Activated naive CD4-positive, alpha-beta T cell treated with anti-CD3 and anti-CD28 coated beads for 36 hours (primary cell): ENCODE measurements at regions not wholly inside any gene's neighbourhood (a gene's known extent, or its start where the extent isn't known, plus 50 kb on each side); places are given as distances from the start of the nearest gene placed in this dataset.

ENCODE experiments used
- CTCF ChIA-PET: fragments of 350-600 bp; sonication (Branson Sonifier 250); formaldehyde crosslinking; loops from one replicate; lab custom pipeline; 2021; ENCODE audit warnings: antibody characterized with exemption; lab: Charles Lee
- DNase-seq: peaks from one replicate; pipeline ENCODE4 v3.0.0-alpha.2; 2020
- H3K27ac Mint-ChIP-seq: one replicate; pipeline ENCODE4 v1.8.0; 2021; ENCODE audit warnings: mild to moderate bottlenecking, mixed read lengths
- H3K27me3 Mint-ChIP-seq: one replicate; pipeline ENCODE4 v1.8.0; 2021; ENCODE audit warnings: low read depth, mixed read lengths
- H3K36me3 Mint-ChIP-seq: one replicate; pipeline ENCODE4 v1.8.0; 2021; ENCODE audit warnings: low read depth, mixed read lengths
- H3K4me1 Mint-ChIP-seq: one replicate; pipeline ENCODE4 v1.8.0; 2021; ENCODE audit warnings: low read depth, mixed read lengths
- H3K4me3 Mint-ChIP-seq: one replicate; pipeline ENCODE4 v1.8.0; 2021; ENCODE audit warnings: mild to moderate bottlenecking, moderate library complexity, mixed read lengths
- H3K9me3 Mint-ChIP-seq: one replicate; pipeline ENCODE4 v1.8.0; 2021; ENCODE audit warnings: mixed read lengths
- intact Hi-C: fragments of 100-400 bp; cut with micrococcal nuclease; formaldehyde crosslinking; loops from one replicate; pipeline ENCODE4 v1.15.1; 2023

DNA sequence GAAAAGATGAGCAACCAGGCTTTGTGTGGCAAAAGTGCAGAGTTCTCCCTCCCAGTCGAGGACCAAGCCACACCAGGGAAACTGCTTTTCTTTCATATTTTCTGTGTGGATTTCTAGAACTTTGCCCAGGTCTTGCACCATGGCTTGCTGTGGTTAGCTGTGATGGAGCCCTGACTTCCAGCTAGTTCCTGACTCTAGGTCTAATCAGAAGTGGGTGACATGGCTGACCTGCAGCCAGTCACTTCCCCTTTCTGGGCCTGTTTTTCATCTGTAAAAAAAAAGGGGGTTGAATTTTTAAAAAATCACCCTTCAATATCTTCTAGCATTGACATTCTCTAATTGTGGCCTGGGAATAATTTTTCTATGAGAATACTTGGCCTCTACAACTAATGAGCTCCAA, 491.2 kb upstream of the USP24 start:
- CTCF ChIA-PET, result no interaction called here
- no peak overlapping the region for H3K27ac Mint-ChIP-seq

DNA sequence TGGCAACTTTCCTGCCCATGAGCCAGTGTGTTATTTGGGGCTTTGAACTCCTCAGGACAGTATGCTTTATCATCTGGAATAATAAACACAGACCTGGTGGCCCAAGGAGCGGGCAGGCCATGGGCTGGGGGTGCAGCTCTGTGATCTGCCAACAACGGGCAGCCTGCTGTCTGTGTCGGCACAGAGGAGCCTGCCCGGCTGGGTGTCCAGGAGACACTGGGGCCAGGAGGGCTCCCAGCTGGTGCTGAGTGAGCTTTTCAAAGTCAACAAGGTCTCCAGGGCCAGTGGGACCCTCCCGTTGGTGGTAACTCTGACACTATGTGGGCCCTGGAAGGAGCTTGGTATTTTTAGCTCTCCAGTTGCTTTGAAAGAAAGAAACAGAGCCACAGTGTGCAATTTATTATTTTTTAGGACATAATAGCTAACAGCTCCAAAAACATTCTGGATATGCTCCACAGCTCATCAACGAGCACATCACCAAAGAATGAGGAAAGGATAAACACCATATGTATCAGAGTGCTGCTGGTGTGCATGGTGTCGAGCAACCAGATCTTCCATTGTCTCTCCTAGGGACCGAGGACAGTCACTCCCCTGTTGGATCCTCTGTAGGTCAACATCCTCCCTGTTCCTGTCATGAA, 488.7 kb upstream of the USP24 start:
- CTCF ChIA-PET, result no interaction called here
- intact Hi-C loops, result no loop called here
- Mint-ChIP-seq H3K9me3 (no peaks in the 10 kb centered on the region), H3K27me3 (no peaks in the 10 kb centered on the region), H3K36me3 (no peaks in the 10 kb centered on the region), H3K4me1 (no peaks in the 10 kb centered on the region), H3K27ac (no peak overlapping the region), H3K4me3 (no peak overlapping the region)
- DNase-seq, result no peak

More for the DNA sequence above, 491.2 kb upstream of the USP24 start:
- Mint-ChIP-seq H3K4me3 (no peak overlapping the region), H3K27me3 (no peaks in the 10 kb centered on the region), H3K9me3 (no peaks in the 10 kb centered on the region), H3K36me3 (no peaks in the 10 kb centered on the region), H3K4me1 (no peaks in the 10 kb centered on the region)
- intact Hi-C loops, result no loop called here
- no peak for DNase-seq

DNA sequence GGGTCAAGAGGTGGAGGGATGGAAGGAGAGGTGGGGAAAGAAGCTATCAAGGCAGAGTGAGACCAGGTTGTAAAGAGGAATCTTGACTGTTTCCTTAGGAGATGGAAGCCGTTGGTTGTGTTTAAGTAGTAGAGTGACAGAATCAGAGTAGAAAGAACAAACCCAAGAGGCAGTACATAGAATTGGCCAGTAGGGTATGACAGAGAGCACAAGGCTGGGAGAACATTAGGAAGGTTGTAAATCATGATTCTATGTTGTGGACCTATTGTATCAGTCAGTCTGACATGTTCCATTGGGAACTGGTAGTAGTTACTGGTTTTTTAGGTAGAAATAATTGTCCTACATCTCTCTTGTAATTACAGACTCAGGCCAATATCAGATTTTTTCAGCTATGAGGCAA, 486.9 kb upstream of the USP24 start:
- H3K4me1 Mint-ChIP-seq, result no peaks in the 10 kb centered on the region
- CTCF ChIA-PET, result interaction anchor here (0.5 to 1.0 kb wide), 2 partner anchors 11 to 117 kb away, joined by 4 read pairs; no protein-coding TSS in a partner anchor
- H3K36me3 Mint-ChIP-seq, result no peaks in the 10 kb centered on the region
- DNase-seq, result no peak
- H3K9me3 Mint-ChIP-seq, result no peaks in the 10 kb centered on the region
- no peaks in the 10 kb centered on the region for H3K27me3 Mint-ChIP-seq
- H3K4me3 Mint-ChIP-seq, result no peak overlapping the region
- intact Hi-C loops, result no loop called here
- H3K27ac Mint-ChIP-seq, result no peak overlapping the region

DNA sequence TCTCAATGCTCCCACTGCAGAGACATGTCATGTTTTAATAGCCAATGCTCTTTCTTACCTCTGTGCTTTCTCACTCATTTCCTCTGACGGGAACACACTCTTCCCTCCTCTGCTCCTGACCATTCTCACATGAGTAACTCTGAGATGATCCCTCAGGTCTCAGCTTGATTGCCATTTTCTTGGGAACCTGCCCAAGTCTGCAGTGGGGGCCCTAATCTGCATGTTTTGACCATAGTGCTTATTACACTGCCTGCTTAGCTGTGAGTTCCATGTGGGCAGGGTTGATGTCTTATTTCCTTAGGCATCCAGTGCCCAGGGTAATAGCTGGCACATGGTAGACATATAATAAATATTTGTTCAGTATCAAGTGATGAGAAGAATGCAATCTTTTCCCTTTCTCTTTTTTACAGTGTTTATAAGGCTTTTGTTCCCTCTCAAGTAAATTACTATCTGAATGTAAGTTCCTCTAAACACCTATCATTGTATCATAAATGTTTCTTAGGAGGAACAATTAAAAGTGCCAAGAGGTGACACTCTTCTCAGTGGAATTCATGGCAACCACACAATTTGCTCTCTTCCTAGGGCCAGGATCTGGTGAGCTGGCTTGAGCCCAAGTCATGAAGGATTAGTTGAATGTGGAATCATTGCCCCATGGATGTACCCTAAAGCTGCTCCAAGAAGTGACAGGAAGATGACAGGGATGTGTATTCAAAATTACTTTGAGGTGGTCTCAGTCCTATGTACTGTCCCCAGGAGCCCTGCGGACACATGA, 485.4 kb upstream of the USP24 start:
- intact Hi-C loops, result no loop called here
- no peaks in the 10 kb centered on the region for H3K9me3 Mint-ChIP-seq
- H3K36me3 Mint-ChIP-seq, result no peaks in the 10 kb centered on the region
- H3K4me3 Mint-ChIP-seq, result no peak overlapping the region
- DNase-seq, result no peak
- H3K4me1 Mint-ChIP-seq, result no peaks in the 10 kb centered on the region
- H3K27me3 Mint-ChIP-seq, result no peaks in the 10 kb centered on the region
- CTCF ChIA-PET, result no interaction called here
- no peak overlapping the region for H3K27ac Mint-ChIP-seq

DNA sequence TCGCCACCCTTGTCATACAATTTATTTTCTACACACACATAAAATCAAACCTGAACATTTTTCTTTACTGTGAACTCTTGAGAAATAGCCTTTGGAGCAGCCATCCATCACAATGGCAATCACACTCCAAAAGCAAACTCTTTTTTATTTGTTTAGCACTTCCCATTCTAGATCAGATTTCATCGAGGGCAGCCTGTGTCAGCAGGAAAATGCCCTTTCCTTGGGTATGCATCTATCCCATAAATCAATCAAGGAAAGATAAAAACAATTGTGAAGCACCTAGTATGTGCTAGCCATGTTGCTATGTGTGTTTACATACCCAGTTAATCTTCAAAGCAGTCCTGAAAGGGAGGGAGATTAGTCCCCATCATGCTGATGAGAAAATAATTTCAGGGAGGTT, 484.1 kb upstream of the USP24 start:
- DNase-seq, result no peak
- H3K9me3 Mint-ChIP-seq, result no peaks in the 10 kb centered on the region
- intact Hi-C loops, result no loop called here
- H3K36me3 Mint-ChIP-seq, result no peaks in the 10 kb centered on the region
- H3K27ac Mint-ChIP-seq, result no peak overlapping the region
- CTCF ChIA-PET, result no interaction called here
- no peak overlapping the region for H3K4me3 Mint-ChIP-seq
- H3K4me1 Mint-ChIP-seq, result no peaks in the 10 kb centered on the region
- H3K27me3 Mint-ChIP-seq, result no peaks in the 10 kb centered on the region

DNA sequence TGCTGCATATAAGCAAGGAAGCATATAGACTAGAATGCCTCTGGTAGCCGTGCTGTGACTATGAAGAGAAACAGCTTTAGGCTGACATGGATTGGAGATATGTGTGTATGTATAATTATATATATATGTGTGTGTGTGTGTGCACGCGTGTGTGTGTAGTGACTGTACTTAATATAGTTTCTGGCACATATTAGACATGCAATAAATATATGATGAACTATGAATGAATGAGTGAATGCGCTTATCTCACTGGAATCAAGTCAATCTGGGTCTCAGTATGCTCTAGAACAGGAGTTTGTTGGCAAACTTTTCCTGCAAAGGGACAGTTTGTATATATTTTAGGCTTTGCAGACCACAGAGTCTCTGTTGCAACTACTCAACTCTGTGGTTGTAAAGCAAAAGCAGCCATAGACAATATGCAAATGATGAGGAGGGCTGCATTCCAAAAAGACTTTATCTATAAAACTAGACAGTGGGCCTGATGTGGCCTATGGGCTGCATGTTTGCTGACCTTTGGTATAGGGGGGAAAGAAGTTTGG, 482.9 kb upstream of the USP24 start:
- H3K27ac Mint-ChIP-seq, result no peak overlapping the region
- intact Hi-C loops, result no loop called here
- no peaks in the 10 kb centered on the region for H3K9me3 Mint-ChIP-seq
- DNase-seq, result no peak
- CTCF ChIA-PET, result no interaction called here
- no peaks in the 10 kb centered on the region for H3K36me3 Mint-ChIP-seq
- H3K4me3 Mint-ChIP-seq, result no peak overlapping the region
- no peaks in the 10 kb centered on the region for H3K4me1 Mint-ChIP-seq
- no peaks in the 10 kb centered on the region for H3K27me3 Mint-ChIP-seq

DNA sequence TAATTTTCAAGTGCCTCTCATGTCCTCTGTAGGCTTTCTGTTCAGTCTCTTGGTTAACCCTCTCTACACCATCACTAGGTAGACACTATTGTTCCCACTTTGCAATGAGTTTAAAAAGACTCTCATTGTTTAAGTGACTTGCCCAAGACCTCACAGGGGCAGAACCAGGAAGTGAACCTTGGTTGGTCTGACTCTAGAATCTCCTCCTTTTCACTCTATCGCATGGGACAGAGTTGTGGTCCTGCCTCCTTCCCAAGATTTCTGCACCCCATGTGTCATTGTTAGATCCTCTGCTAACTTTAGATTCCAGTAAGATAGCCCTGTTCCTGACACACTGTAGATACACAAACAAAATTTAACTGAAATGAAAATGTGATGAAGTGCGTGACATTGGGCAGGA, 481.7 kb upstream of the USP24 start:
- no peak for DNase-seq
- H3K4me1 Mint-ChIP-seq, result no peaks in the 10 kb centered on the region
- CTCF ChIA-PET, result interaction anchor here (0.6 to 1.0 kb wide), 2 partner anchors 21 to 45 kb away, joined by 3 read pairs; no protein-coding TSS in a partner anchor
- intact Hi-C loops, result no loop called here
- no peak overlapping the region for H3K27ac Mint-ChIP-seq
- H3K27me3 Mint-ChIP-seq, result peaks cover 7% of the 10 kb centered on the region
- H3K4me3 Mint-ChIP-seq, result no peak overlapping the region
- no peaks in the 10 kb centered on the region for H3K9me3 Mint-ChIP-seq
- H3K36me3 Mint-ChIP-seq, result no peaks in the 10 kb centered on the region

DNA sequence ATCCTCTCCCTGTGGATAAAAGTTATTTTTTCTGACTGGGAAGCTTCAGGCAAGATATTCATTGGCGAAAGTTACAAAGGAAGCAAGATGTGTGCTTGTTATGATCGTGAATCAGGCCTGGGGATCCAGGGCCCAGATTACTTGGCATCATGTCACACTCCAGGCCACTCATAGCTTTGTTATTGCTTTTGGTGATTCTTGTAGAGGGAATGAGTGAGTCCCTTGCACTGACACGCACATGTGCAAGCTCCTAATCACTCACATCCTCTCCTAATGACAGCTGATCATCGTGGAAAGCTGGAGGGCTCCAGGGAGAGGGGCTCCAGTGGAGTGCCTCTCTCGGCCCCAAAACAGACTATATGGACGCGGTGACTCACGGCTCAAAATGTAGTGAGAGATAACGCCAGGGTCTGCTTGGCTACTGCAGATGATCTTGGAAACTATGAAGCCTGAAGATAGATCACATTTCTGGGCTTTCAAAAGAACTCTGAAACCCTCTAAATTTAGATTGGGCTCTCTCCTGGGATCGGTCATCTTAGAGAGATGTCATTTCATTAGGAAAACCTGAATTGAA, 481.1 kb upstream of the USP24 start:
- CTCF ChIA-PET, result interaction anchor here (0.6 to 1.0 kb wide), 2 partner anchors 21 to 45 kb away, joined by 3 read pairs; no protein-coding TSS in a partner anchor
- no peaks in the 10 kb centered on the region for H3K36me3 Mint-ChIP-seq
- H3K27me3 Mint-ChIP-seq, result peaks cover 7% of the 10 kb centered on the region
- H3K27ac Mint-ChIP-seq, result no peak overlapping the region
- no peaks in the 10 kb centered on the region for H3K4me1 Mint-ChIP-seq
- no peak for DNase-seq
- H3K4me3 Mint-ChIP-seq, result no peak overlapping the region
- no peaks in the 10 kb centered on the region for H3K9me3 Mint-ChIP-seq
- intact Hi-C loops, result no loop called here

DNA sequence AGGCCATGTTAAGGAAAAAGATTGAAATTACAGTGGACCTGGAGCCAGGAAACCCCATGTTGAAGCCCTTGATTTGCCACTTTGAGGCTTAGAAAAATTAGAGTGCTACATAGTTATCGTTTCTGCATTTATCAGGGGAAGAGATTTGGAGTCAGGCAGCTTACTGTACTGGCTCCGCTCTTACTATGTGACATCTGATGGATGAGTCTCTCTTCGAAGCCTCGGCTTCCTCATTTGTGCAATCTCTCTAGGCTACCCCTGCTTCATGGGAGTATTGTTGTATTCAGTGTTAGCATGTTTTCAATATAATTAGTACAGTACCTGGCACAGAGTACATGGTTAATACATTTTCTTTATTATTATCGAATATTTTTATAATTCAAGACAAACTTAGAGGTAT, 480.4 kb upstream of the USP24 start:
- CTCF ChIA-PET, result interaction anchor here (1.0 kb wide), 1 partner anchor 22 kb away, joined by 3 read pairs; no protein-coding TSS in a partner anchor
- intact Hi-C loops, result no loop called here
- H3K4me1 Mint-ChIP-seq, result no peaks in the 10 kb centered on the region
- H3K36me3 Mint-ChIP-seq, result no peaks in the 10 kb centered on the region
- no peaks in the 10 kb centered on the region for H3K9me3 Mint-ChIP-seq
- H3K4me3 Mint-ChIP-seq, result no peak overlapping the region
- H3K27me3 Mint-ChIP-seq, result peaks cover 7% of the 10 kb centered on the region
- no peak for DNase-seq
- no peak overlapping the region for H3K27ac Mint-ChIP-seq

DNA sequence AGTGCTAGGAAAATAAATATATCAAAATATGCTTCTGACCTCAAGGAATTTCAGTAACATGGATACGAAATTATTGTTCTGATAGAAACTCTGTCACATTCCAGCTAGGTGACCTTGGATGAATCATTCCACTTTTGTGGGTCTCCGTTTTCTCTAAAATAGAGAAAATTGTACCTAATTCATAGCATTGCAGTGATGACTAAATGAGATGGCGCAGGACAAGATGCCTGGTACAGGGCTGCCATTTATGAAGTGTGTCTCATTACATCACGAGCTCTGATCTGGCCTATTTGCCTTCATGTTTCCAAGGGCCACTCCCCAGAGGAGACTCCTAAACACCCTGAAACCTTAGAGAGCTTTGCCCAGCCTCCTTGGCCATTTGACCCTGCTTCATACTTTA, 480.0 kb upstream of the USP24 start:
- no peak overlapping the region for H3K27ac Mint-ChIP-seq
- DNase-seq, result no peak
- no peaks in the 10 kb centered on the region for H3K36me3 Mint-ChIP-seq
- H3K4me3 Mint-ChIP-seq, result no peak overlapping the region
- no peaks in the 10 kb centered on the region for H3K4me1 Mint-ChIP-seq
- intact Hi-C loops, result no loop called here
- H3K9me3 Mint-ChIP-seq, result no peaks in the 10 kb centered on the region
- CTCF ChIA-PET, result no interaction called here
- peaks cover 7% of the 10 kb centered on the region for H3K27me3 Mint-ChIP-seq

DNA sequence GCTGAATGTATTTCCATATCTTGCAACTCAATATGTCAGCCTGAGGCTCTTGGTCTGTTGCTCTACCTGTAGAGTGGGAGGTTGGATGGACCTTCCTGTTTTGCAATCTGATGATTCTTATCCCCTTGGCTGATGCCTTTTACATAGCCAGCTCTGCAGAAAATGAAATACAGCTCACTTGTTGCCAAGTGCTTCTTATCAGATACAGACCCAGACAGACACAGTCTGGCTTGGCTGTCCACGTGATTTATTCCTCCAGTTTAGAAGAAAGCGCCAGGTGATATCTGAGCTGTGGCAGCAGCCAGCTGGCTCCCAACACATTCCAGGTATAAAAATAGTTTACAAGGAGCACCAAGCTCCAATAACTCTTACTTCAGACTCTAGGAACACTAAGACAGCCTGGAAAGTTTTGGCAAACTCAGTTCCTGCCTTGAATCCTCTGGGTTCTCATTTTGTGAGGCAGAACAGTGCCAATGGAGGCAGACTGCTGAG, 479.2 kb upstream of the USP24 start:
- Mint-ChIP-seq H3K27me3 (peaks cover 12% of the 10 kb centered on the region), H3K9me3 (no peaks in the 10 kb centered on the region), H3K27ac (no peak overlapping the region), H3K4me1 (no peaks in the 10 kb centered on the region), H3K4me3 (no peak overlapping the region), H3K36me3 (no peaks in the 10 kb centered on the region)
- no peak for DNase-seq
- intact Hi-C loops, result no loop called here
- CTCF ChIA-PET, result no interaction called here

DNA sequence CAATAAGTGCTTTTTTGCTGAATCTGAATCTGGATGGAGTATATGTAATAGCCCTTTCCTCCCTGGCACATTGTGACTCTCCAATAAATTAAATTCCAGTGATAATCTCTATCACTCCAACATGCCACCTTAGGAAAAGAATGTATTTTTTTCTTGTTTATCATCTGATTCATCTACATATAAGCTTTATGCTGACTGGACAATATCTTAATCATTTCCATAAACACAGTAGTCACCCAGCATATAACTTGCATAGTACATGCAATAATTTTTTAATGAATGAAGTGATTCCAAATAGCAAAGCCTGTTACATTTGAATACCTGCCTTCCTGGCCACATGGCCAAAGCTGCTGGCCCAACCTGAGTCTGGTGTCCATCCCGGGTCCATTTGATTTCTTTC, 477.6 kb upstream of the USP24 start:
- no peaks in the 10 kb centered on the region for H3K4me1 Mint-ChIP-seq
- CTCF ChIA-PET, result interaction anchor here (0.6 kb wide), 1 partner anchor 312 kb away, joined by 3 read pairs; no protein-coding TSS in a partner anchor

More for the DNA sequence above, 477.6 kb upstream of the USP24 start:
- Mint-ChIP-seq H3K27me3 (peaks cover 17% of the 10 kb centered on the region), H3K27ac (no peak overlapping the region), H3K4me3 (no peak overlapping the region), H3K36me3 (no peaks in the 10 kb centered on the region), H3K9me3 (no peaks in the 10 kb centered on the region)
- intact Hi-C loops, result no loop called here
- no peak for DNase-seq
